IMR-90 (cell line): ENCODE measurements at regions not wholly inside any gene's neighbourhood (a gene's known extent, or its start where the extent isn't known, plus 50 kb on each side); places are given as distances from the start of the nearest gene placed in this dataset.

Source experiments
- ATAC-seq: fragments of 200-7000 bp; cut with Tn5 transposase; 2 replicates; pipeline ENCODE4 v1.9.1; 2020; ENCODE audit warnings: low read depth, mild to moderate bottlenecking, moderate library complexity
- BruUV-seq: library from RNA; stranded (reverse); fragments of 400-500 nt; replicated peaks from 2 replicates; lab custom pipeline; 2021; lab: Mats Ljungman, UMichigan
- CTCF ChIA-PET: fragments of 300-600 bp; formaldehyde crosslinking; extraction: SDS; loops from one replicate; lab custom pipeline; 2021; ENCODE audit warnings: antibody characterized with exemption; lab: Yijun Ruan, JAX
- POLR2A ChIA-PET: fragments of 300-600 bp; sonication (Branson Sonifier 250); formaldehyde crosslinking; loops from one replicate; lab custom pipeline; 2022; ENCODE audit warnings: antibody characterized with exemption; ENCODE audit not compliant: unreplicated experiment; lab: Charles Lee
- DNase-seq: peaks from one replicate; pipeline ENCODE4 v3.0.0; 2013
- H2AFZ ChIP-seq: replicated peaks from 2 replicates; pipeline ENCODE3; 2013; ENCODE audit warnings: low read length, mild to moderate bottlenecking; ENCODE audit not compliant: poor library complexity
- H2AK5ac ChIP-seq: 2 replicates; pipeline ENCODE4 v1.6.1; 2013; ENCODE audit warnings: low read depth, low read length, inconsistent platforms
- H2AK9ac ChIP-seq: replicated peaks from 2 replicates; pipeline ENCODE3; 2013; ENCODE audit warnings: mild to moderate bottlenecking, low read depth, low read length, moderate library complexity; ENCODE audit not compliant: poor library complexity
- H2BK120ac ChIP-seq: 2 replicates; pipeline ENCODE4 v1.6.1; 2013; ENCODE audit warnings: low read depth, low read length, inconsistent platforms
- H2BK15ac ChIP-seq: 3 replicates; pipeline ENCODE4 v1.6.1; 2013; ENCODE audit warnings: low read depth, low read length, inconsistent platforms
- H2BK20ac ChIP-seq: 2 replicates; pipeline ENCODE4 v1.6.1; 2013; ENCODE audit warnings: low read depth, mild to moderate bottlenecking, inconsistent platforms, low read length, moderate library complexity
- H2BK5ac ChIP-seq: 2 replicates; pipeline ENCODE4 v1.6.1; 2013; ENCODE audit warnings: mild to moderate bottlenecking, low read depth, low read length, inconsistent platforms; ENCODE audit not compliant: poor library complexity, severe bottlenecking
- H3K14ac ChIP-seq: replicated peaks from 2 replicates; pipeline ENCODE4 v1.6.1; 2013; ENCODE audit warnings: low read depth, low read length, inconsistent platforms
- H3K18ac ChIP-seq: 2 replicates; pipeline ENCODE4 v1.6.1; 2013; ENCODE audit warnings: low read depth, low read length, control low read depth
- H3K23ac ChIP-seq: 2 replicates; pipeline ENCODE4 v1.6.1; 2013; ENCODE audit warnings: low read depth, low read length, inconsistent platforms
- H3K27ac ChIP-seq: 2 replicates; pipeline ENCODE4 v1.5.1; 2013; ENCODE audit warnings: mild to moderate bottlenecking, control low read depth, low read length; ENCODE audit not compliant: insufficient read depth
- H3K27me3 ChIP-seq: 2 replicates; pipeline ENCODE4 v1.6.1; 2013; ENCODE audit warnings: low read length; ENCODE audit not compliant: control insufficient read depth, insufficient read depth
- H3K36me3 ChIP-seq: 2 replicates; pipeline ENCODE4 v1.6.1; 2013; ENCODE audit warnings: low read length, mixed read lengths; ENCODE audit not compliant: control insufficient read depth, insufficient read depth
- H3K4ac ChIP-seq: 2 replicates; pipeline ENCODE4 v1.6.1; 2013; ENCODE audit warnings: low read depth, low read length, inconsistent platforms
- H3K4me1 ChIP-seq: 2 replicates; pipeline ENCODE4 v1.6.1; 2013; ENCODE audit warnings: low read length, mixed read lengths; ENCODE audit not compliant: control insufficient read depth, insufficient read depth
- H3K4me2 ChIP-seq: 2 replicates; pipeline ENCODE4 v1.6.1; 2013; ENCODE audit warnings: low read depth, mild to moderate bottlenecking, control low read depth, low read length, moderate library complexity
- H3K4me3 ChIP-seq: 2 replicates; pipeline ENCODE4 v1.5.1; 2013; ENCODE audit warnings: low read depth, mild to moderate bottlenecking, control low read depth, low read length, moderate library complexity; ENCODE audit not compliant: insufficient read depth
- H3K56ac ChIP-seq: 2 replicates; pipeline ENCODE4 v1.6.1; 2013; ENCODE audit warnings: low read length, inconsistent platforms; ENCODE audit not compliant: insufficient read depth; ENCODE audit errors: extremely low read depth
- H3K79me1 ChIP-seq, 2 experiments: 2 replicates each; pipeline ENCODE4 v1.6.1; 2013; ENCODE audit warnings: low read length in 2 of 2, inconsistent platforms in 1 of 2, low read depth in 1 of 2
- H3K9ac ChIP-seq: 2 replicates; pipeline ENCODE4 v1.6.1; 2013; ENCODE audit warnings: low read depth, low read length, control low read depth
- H3K9me1 ChIP-seq: 2 replicates; pipeline ENCODE4 v1.6.1; 2013; ENCODE audit warnings: low read length, inconsistent platforms; ENCODE audit not compliant: insufficient read depth
- H3K9me3 ChIP-seq: 2 replicates; pipeline ENCODE4 v1.6.1; 2013; ENCODE audit warnings: low read length; ENCODE audit not compliant: control insufficient read depth, insufficient read depth
- H4K20me1 ChIP-seq: 2 replicates; pipeline ENCODE4 v1.6.1; 2013; ENCODE audit warnings: low read length, inconsistent platforms; ENCODE audit not compliant: insufficient read depth
- H4K5ac ChIP-seq: 2 replicates; pipeline ENCODE4 v1.6.1; 2013; ENCODE audit warnings: mild to moderate bottlenecking, low read depth, low read length, control low read depth
- H4K8ac ChIP-seq, 2 experiments: 2 replicates each; pipeline ENCODE4 v1.6.1; 2013; ENCODE audit warnings: low read depth in 2 of 2, low read length in 2 of 2, control low read depth in 1 of 2, inconsistent platforms in 1 of 2
- H4K91ac ChIP-seq: 2 replicates; pipeline ENCODE4 v1.6.1; 2013; ENCODE audit warnings: low read depth, low read length, inconsistent platforms; ENCODE audit not compliant: insufficient read depth
- BHLHE40 ChIP-seq: fragments of 150-350 bp; IDR thresholded peaks from 2 replicates; pipeline ENCODE4 v1.6.1; 2016; ENCODE audit warnings: mild to moderate bottlenecking, low read depth, low read length
- CEBPB ChIP-seq: IDR thresholded peaks from 2 replicates; pipeline ENCODE4 v1.6.1; 2012; ENCODE audit warnings: low read depth, low read length, improper control_type of control experiment
- MAFK ChIP-seq: IDR thresholded peaks from 2 replicates; pipeline ENCODE4 v1.6.1; 2012; ENCODE audit warnings: low read depth, low read length, improper control_type of control experiment
- MAZ ChIP-seq: IDR thresholded peaks from 2 replicates; pipeline ENCODE4 v1.6.1; 2012; ENCODE audit warnings: low read depth, mild to moderate bottlenecking, low read length, improper control_type of control experiment, moderate library complexity, borderline replicate concordance
- NFE2L2 ChIP-seq: fragments of 150-350 bp; IDR thresholded peaks from 2 replicates; pipeline ENCODE4 v1.6.1; 2016; ENCODE audit warnings: low read depth, mild to moderate bottlenecking, low read length
- POLR2A ChIP-seq: IDR thresholded peaks from 2 replicates; pipeline ENCODE4 v1.6.1; 2012; ENCODE audit warnings: mild to moderate bottlenecking, low read depth, low read length
- RAD21 ChIP-seq: IDR thresholded peaks from 2 replicates; pipeline ENCODE4 v1.6.1; 2012; ENCODE audit warnings: low read length, improper control_type of control experiment
- RCOR1 ChIP-seq: IDR thresholded peaks from 2 replicates; pipeline ENCODE4 v1.6.1; 2012; ENCODE audit warnings: mild to moderate bottlenecking, low read length, improper control_type of control experiment; ENCODE audit not compliant: insufficient replicate concordance
- RFX5 ChIP-seq: IDR thresholded peaks from 2 replicates; pipeline ENCODE4 v1.8.0; 2012; ENCODE audit warnings: low read depth, mild to moderate bottlenecking, low read length, moderate library complexity
- WGBS, 2 experiments: methylation state at CpG; one replicate each; pipeline versions ENCODE4 v1.1.5 to v1.1.7; 2013; ENCODE audit warnings: missing lambda C conversion rate in 2 of 2; ENCODE audit not compliant: insufficient read length in 1 of 2; ENCODE audit errors: extremely low coverage in 2 of 2; 5-methylcytosine and 5-hydroxymethylcytosine counted together
- dilution Hi-C: fragments of 300-500 bp; cut with HindIII; formaldehyde crosslinking; loops from one replicate; pipeline ENCODE4 v1.14.3; 2018; ENCODE audit warnings: low sequenced_read_pairs; ENCODE audit not compliant: unreplicated experiment
- in situ Hi-C: fragments of 300-500 bp; cut with MboI; formaldehyde crosslinking; loops from 3 replicates; pipeline ENCODE4 v1.14.3; 2019; ENCODE audit warnings: low sequenced_read_pairs, inconsistent platforms, mixed read lengths
- intact Hi-C: fragments of 100-400 bp; cut with micrococcal nuclease; formaldehyde crosslinking; loops from 2 replicates; pipeline ENCODE4 v1.10.0; 2022

DNA sequence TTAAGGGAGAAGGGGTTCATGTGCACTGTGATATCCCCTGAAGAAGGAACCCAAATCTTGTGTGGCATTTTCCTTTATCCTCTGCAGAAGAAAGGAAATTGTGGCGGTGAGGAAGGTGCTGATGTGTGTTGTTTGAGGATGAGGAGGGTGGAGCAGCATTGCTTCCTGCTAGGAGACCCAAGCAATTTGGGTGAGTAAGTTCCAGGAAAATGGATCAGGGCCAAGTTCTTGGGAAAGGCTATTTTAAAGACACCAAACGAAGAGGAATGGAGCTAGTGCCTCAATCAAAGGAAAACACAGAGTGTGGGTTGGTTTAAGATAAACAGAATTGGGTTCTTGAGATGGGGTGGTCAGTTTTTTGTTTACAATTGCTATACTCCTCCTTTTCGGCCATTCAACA, 86.7 kb upstream of the MARK1 start:
- Histone ChIP-seq H3K79me1 (no peaks in the 10 kb centered on the region), H3K14ac (no peak overlapping the region), H2BK20ac (no peak overlapping the region), H4K20me1 (no peaks in the 10 kb centered on the region), H2AK9ac (no peak overlapping the region), H2AK5ac (no peak overlapping the region), H3K56ac (no peak overlapping the region), H3K27me3 (no peaks in the 10 kb centered on the region), H2BK15ac (no peak overlapping the region), H3K27ac (no peak overlapping the region), H3K9ac (no peak overlapping the region), H4K8ac (no peak overlapping the region), H3K4me2 (no peak overlapping the region), H3K23ac (no peak overlapping the region), H3K9me1 (no peaks in the 10 kb centered on the region), H3K36me3 (no peaks in the 10 kb centered on the region), H3K4ac (no peak overlapping the region), H3K18ac (no peak overlapping the region), H2BK120ac (no peak overlapping the region), H4K91ac (no peak overlapping the region), H3K4me1 (no peaks in the 10 kb centered on the region), H2BK5ac (no peak overlapping the region), H3K9me3 (no peaks in the 10 kb centered on the region), H3K4me3 (no peak overlapping the region), H4K5ac (no peak overlapping the region), H2AFZ (no peak overlapping the region)
- CTCF ChIA-PET, result no interaction called here
- intact Hi-C loops, result no loop called here
- BruUV-seq, result no TSS peak
- WGBS, 2 experiments, result no CpG with 5 or more reads among the region's 3 CpGs
- TF ChIP-seq RAD21, result no peak
- TF ChIP-seq POLR2A, result no peak
- no peak for TF ChIP-seq NFE2L2
- no peak for TF ChIP-seq MAZ
- no peak for TF ChIP-seq MAFK
- TF ChIP-seq RFX5, result no peak
- TF ChIP-seq RCOR1, result no peak
- no peak for TF ChIP-seq CEBPB
- TF ChIP-seq BHLHE40, result no peak
- in situ Hi-C loops, result no loop called here
- dilution Hi-C loops, result no loop called here
- no peak for ATAC-seq
- DNase-seq, result no peak
- POLR2A ChIA-PET, result no interaction called here
